HCT116 (cell line): ENCODE measurements at regions not wholly inside any gene's neighbourhood (a gene's known extent, or its start where the extent isn't known, plus 50 kb on each side); places are given as distances from the start of the nearest gene placed in this dataset.

ENCODE experiments used
- ATAC-seq: fragments of 200-7000 bp; cut with Tn5 transposase; 2 replicates; pipeline ENCODE4 v1.9.1; 2020; ENCODE audit warnings: mild to moderate bottlenecking, moderate library complexity
- BruUV-seq: library from RNA; stranded (reverse); fragments of 400-500 nt; replicated peaks from 2 replicates; lab custom pipeline; 2021; lab: Mats Ljungman, UMichigan
- CTCF ChIA-PET: fragments of 300-600 bp; sonication (Branson Sonifier 250); formaldehyde crosslinking; loops from one replicate; lab custom pipeline; 2021; ENCODE audit warnings: antibody characterized with exemption; lab: Charles Lee
- POLR2A ChIA-PET: fragments of 300-600, 350-600 bp; sonication (Branson Sonifier 250); formaldehyde crosslinking; loops from one replicate; lab custom pipeline; 2021; ENCODE audit warnings: antibody characterized with exemption; lab: Charles Lee
- RAD21 ChIA-PET, 2 experiments: fragments of 300-600 bp; sonication (Branson Sonifier 250); formaldehyde crosslinking; loops; one replicate each; lab custom pipeline; 2023; ENCODE audit warnings: low total read pairs in 2 of 2; ENCODE audit not compliant: uncharacterized antibody in 2 of 2, unreplicated experiment in 2 of 2, low non-redundant PET in 1 of 2; lab: Charles Lee
- DNase-seq: peaks from one replicate; pipeline ENCODE4 v3.0.0-alpha.2; 2010; ENCODE audit warnings: low read depth, low spot score
- H2AFZ ChIP-seq: fragments of 200-600 bp; shearing (Covaris generic), sonication (generic); 2 replicates; pipeline ENCODE4 v1.6.1; 2017; ENCODE audit warnings: low read depth, mixed run types, mixed read lengths, antibody characterized with exemption, low read length; ENCODE audit not compliant: poor library complexity, severe bottlenecking
- H3K27ac ChIP-seq: 2 replicates; pipeline ENCODE4 v1.5.1; 2012; ENCODE audit warnings: low read depth, low read length
- H3K27me3 ChIP-seq: fragments of 200-600 bp; sonication (generic); 2 replicates; pipeline ENCODE4 v1.6.1; 2016; ENCODE audit warnings: mixed run types, low read length, mixed read lengths; ENCODE audit not compliant: insufficient read depth
- H3K36me3 ChIP-seq, 2 experiments: fragments of 200-500 bp in 1 of 2; fragments of 200-600 bp in 1 of 2; sonication (Bioruptor generic) in 1 of 2; sonication (generic) in 1 of 2; 2 replicates each; pipeline versions ENCODE4 v1.5.1 to v1.6.1; 2014 to 2016; ENCODE audit warnings: low read length in 2 of 2, inconsistent platforms in 1 of 2, mixed read lengths in 1 of 2, mixed run types in 1 of 2; ENCODE audit not compliant: insufficient read depth in 2 of 2, control insufficient read depth in 1 of 2
- H3K4me1 ChIP-seq, 2 experiments: fragments of 200-600 bp in 1 of 2; sonication (generic) in 1 of 2; 2 replicates each; pipeline versions ENCODE4 v1.5.1 to v1.6.1; 2012 to 2017; ENCODE audit warnings: low read length in 2 of 2, inconsistent platforms in 1 of 2, mild to moderate bottlenecking in 1 of 2, mixed read lengths in 1 of 2, mixed run types in 1 of 2, moderate library complexity in 1 of 2; ENCODE audit not compliant: insufficient read depth in 2 of 2, control insufficient read depth in 1 of 2
- H3K4me2 ChIP-seq: fragments of 200-600 bp; sonication (generic); 2 replicates; pipeline ENCODE4 v1.6.1; 2017; ENCODE audit warnings: mixed run types, low read length, mixed read lengths
- H3K4me3 ChIP-seq, 2 experiments: fragments of 200-600 bp in 1 of 2; sonication (generic) in 1 of 2; replicated peaks in 1 of 2; 2 replicates each; pipeline ENCODE4 v1.5.1; 2011 to 2016; ENCODE audit warnings: low read length in 2 of 2, control low read depth in 1 of 2, low read depth in 1 of 2, mild to moderate bottlenecking in 1 of 2, mixed read lengths in 1 of 2, mixed run types in 1 of 2
- H3K79me2 ChIP-seq: fragments of 200-600 bp; sonication (generic); 2 replicates; pipeline ENCODE4 v1.6.1; 2017; ENCODE audit warnings: mild to moderate bottlenecking, mixed run types, low read length, moderate library complexity, mixed read lengths; ENCODE audit not compliant: insufficient read depth
- H3K9ac ChIP-seq: fragments of 200-600 bp; sonication (generic); 2 replicates; pipeline ENCODE4 v1.6.1; 2016; ENCODE audit warnings: low read length, mixed read lengths
- H3K9me2 ChIP-seq: fragments of 200-600 bp; sonication (generic), shearing (Covaris generic); 2 replicates; pipeline ENCODE4 v1.6.1; 2017; ENCODE audit warnings: mixed run types, mild to moderate bottlenecking, moderate library complexity; ENCODE audit not compliant: insufficient read depth
- H3K9me3 ChIP-seq, 2 experiments: fragments of 200-500 bp in 1 of 2; fragments of 200-600 bp in 1 of 2; sonication (Bioruptor generic) in 1 of 2; sonication (generic) in 1 of 2; 2 replicates each; pipeline ENCODE4 v1.6.1; 2014 to 2017; ENCODE audit warnings: low read length in 2 of 2, mixed read lengths in 2 of 2, inconsistent platforms in 1 of 2, low read depth in 1 of 2, mild to moderate bottlenecking in 1 of 2, mixed run types in 1 of 2, moderate library complexity in 1 of 2; ENCODE audit not compliant: control insufficient read depth in 1 of 2, insufficient read depth in 1 of 2
- H4K20me1 ChIP-seq: fragments of 200-600 bp; sonication (generic), shearing (Covaris generic); 2 replicates; pipeline ENCODE4 v1.6.1; 2017; ENCODE audit warnings: mixed run types, mild to moderate bottlenecking, moderate library complexity; ENCODE audit not compliant: insufficient read depth
- ATF3 ChIP-seq: IDR thresholded peaks from 2 replicates; pipeline ENCODE4 v1.6.1; 2012
- CTCF ChIP-seq, 3 experiments: fragments of 200-600 bp in 1 of 3; sonication (generic) in 1 of 3; IDR thresholded peaks in 2 of 3; conservative IDR thresholded peaks in 1 of 3; 2 replicates each; pipeline ENCODE4 v1.5.1; 2012 to 2017; ENCODE audit warnings: low read depth in 2 of 3, low read length in 2 of 3, antibody characterized with exemption in 1 of 3, borderline replicate concordance in 1 of 3, control low read depth in 1 of 3, mild to moderate bottlenecking in 1 of 3, mixed read lengths in 1 of 3, mixed run types in 1 of 3, moderate library complexity in 1 of 3; ENCODE audit not compliant: insufficient read depth in 1 of 3
- EGR1 ChIP-seq: IDR thresholded peaks from 2 replicates; pipeline ENCODE4 v1.6.1; 2012; ENCODE audit warnings: low read depth
- ELF1 ChIP-seq: IDR thresholded peaks from 2 replicates; pipeline ENCODE4 v1.6.1; 2012; ENCODE audit warnings: low read depth, borderline replicate concordance
- EZH2phosphoT487 ChIP-seq: fragments of 200-600 bp; IDR thresholded peaks from 2 replicates; pipeline ENCODE4 v1.6.1; 2018; ENCODE audit warnings: antibody characterized with exemption, borderline replicate concordance
- JUND ChIP-seq: IDR thresholded peaks from 2 replicates; pipeline ENCODE4 v1.6.1; 2012
- POLR2A ChIP-seq: IDR thresholded peaks from 2 replicates; pipeline ENCODE4 v1.7.0; 2011; ENCODE audit warnings: borderline replicate concordance; ENCODE audit not compliant: insufficient read depth, insufficient read length; ENCODE audit errors: extremely low read depth
- POLR2AphosphoS5 ChIP-seq: IDR thresholded peaks from 2 replicates; pipeline ENCODE4 v1.6.1; 2011; ENCODE audit warnings: mild to moderate bottlenecking, low read depth, low read length, moderate library complexity
- RAD21 ChIP-seq: IDR thresholded peaks from 2 replicates; pipeline ENCODE4 v1.6.1; 2012; ENCODE audit warnings: low read depth, mild to moderate bottlenecking
- REST ChIP-seq: IDR thresholded peaks from 2 replicates; pipeline ENCODE4 v1.6.1; 2012; ENCODE audit warnings: low read depth
- SIN3A ChIP-seq: IDR thresholded peaks from 2 replicates; pipeline ENCODE4 v1.6.1; 2012; ENCODE audit warnings: low read depth
- SP1 ChIP-seq: IDR thresholded peaks from 2 replicates; pipeline ENCODE4 v1.6.1; 2012; ENCODE audit warnings: low read depth
- intact Hi-C: fragments of 100-400 bp; cut with micrococcal nuclease; formaldehyde crosslinking; loops from 2 replicates; pipeline ENCODE4 v1.10.0; 2022

GRCh38 chr12:107435520-107435919 is 250.1 kb upstream of the PWP1 start:
- H3K9me3 ChIP-seq, result no peaks in the 10 kb centered on the region
- H3K9me2 ChIP-seq, result no peaks in the 10 kb centered on the region
- H3K36me3 ChIP-seq, result no peaks in the 10 kb centered on the region
- H3K4me3 ChIP-seq, result no peak overlapping the region
- no peak for DNase-seq
- BruUV-seq, result no TSS peak
- ChIA-PET RAD21 (no interaction called here), POLR2A (no interaction called here), CTCF (no interaction called here)
- H3K9ac ChIP-seq, result no peak overlapping the region
- H3K79me2 ChIP-seq, result no peaks in the 10 kb centered on the region
- H2AFZ ChIP-seq, result no peak overlapping the region
- ATAC-seq, result no peak
- no peak overlapping the region for H3K27ac ChIP-seq
- TF ChIP-seq JUND, result no peak
- TF ChIP-seq CTCF (IDR thresholded peaks at IDR 0.05 in 2 of 3, conservative IDR thresholded peaks at IDR 0.05 in 1 of 3; ENCODE audit: borderline replicate concordance in 1 of 3, insufficient read depth in 1 of 3, low read depth in 2 of 3, low read length in 2 of 3), result no peak
- no peak for TF ChIP-seq ELF1
- no peak for TF ChIP-seq SP1
- no peak for TF ChIP-seq EGR1
- TF ChIP-seq EZH2phosphoT487, result no peak
- no peak overlapping the region for H3K4me2 ChIP-seq
- no peaks in the 10 kb centered on the region for H3K27me3 ChIP-seq
- intact Hi-C loops, result no loop called here
- H4K20me1 ChIP-seq, result no peaks in the 10 kb centered on the region
- H3K4me1 ChIP-seq, result no peaks in the 10 kb centered on the region

GRCh38 chr12:107436376-107436775 is 249.2 kb upstream of the PWP1 start:
- CTCF ChIA-PET, result no interaction called here

More at GRCh38 chr12:107436376-107436775, 249.2 kb upstream of the PWP1 start:
- no peak overlapping the region for H3K27ac ChIP-seq
- no peak overlapping the region for H2AFZ ChIP-seq
- intact Hi-C loops, result no loop called here
- POLR2A ChIA-PET, result no interaction called here
- H3K9me3 ChIP-seq, result no peaks in the 10 kb centered on the region
- H4K20me1 ChIP-seq, result no peaks in the 10 kb centered on the region
- BruUV-seq, result no TSS peak
- H3K4me2 ChIP-seq, result no peak overlapping the region
- TF ChIP-seq EGR1, result no peak
- TF ChIP-seq RAD21, result no peak
- TF ChIP-seq POLR2AphosphoS5, result no peak
- no peak for TF ChIP-seq ATF3
- TF ChIP-seq SIN3A, result no peak
- no peak for TF ChIP-seq POLR2A
- no peak for TF ChIP-seq REST
- no peaks in the 10 kb centered on the region for H3K36me3 ChIP-seq
- H3K4me1 ChIP-seq, result no peaks in the 10 kb centered on the region
- ATAC-seq (no peak), DNase-seq (no peak)
- no peaks in the 10 kb centered on the region for H3K79me2 ChIP-seq
- no peak overlapping the region for H3K4me3 ChIP-seq
- H3K27me3 ChIP-seq, result no peaks in the 10 kb centered on the region
- no peaks in the 10 kb centered on the region for H3K9me2 ChIP-seq
- RAD21 ChIA-PET, result no interaction called here
- no peak overlapping the region for H3K9ac ChIP-seq
